GM13977 (cell line): ENCODE measurements at regions not wholly inside any gene's neighbourhood (a gene's known extent, or its start where the extent isn't known, plus 50 kb on each side); places are given as distances from the start of the nearest gene placed in this dataset.

ENCODE experiments used
- DNase-seq: peaks from one replicate; pipeline ENCODE4 v3.0.0; 2012; ENCODE audit warnings: low spot score
- CTCF ChIP-seq: IDR thresholded peaks from 2 replicates; pipeline ENCODE4 v1.5.1; 2012; ENCODE audit warnings: mild to moderate bottlenecking, control low read depth; ENCODE audit not compliant: insufficient read depth; ENCODE audit errors: extremely low read depth, missing control alignments
- in situ Hi-C: fragments of 300-500 bp; cut with MboI; formaldehyde crosslinking; loops from one replicate; pipeline ENCODE4 v1.12.0; 2022; ENCODE audit warnings: low sequenced_read_pairs, low pct_unique_long_range_greater_than_20kb, mixed read lengths, inconsistent platforms; ENCODE audit not compliant: unreplicated experiment

DNA sequence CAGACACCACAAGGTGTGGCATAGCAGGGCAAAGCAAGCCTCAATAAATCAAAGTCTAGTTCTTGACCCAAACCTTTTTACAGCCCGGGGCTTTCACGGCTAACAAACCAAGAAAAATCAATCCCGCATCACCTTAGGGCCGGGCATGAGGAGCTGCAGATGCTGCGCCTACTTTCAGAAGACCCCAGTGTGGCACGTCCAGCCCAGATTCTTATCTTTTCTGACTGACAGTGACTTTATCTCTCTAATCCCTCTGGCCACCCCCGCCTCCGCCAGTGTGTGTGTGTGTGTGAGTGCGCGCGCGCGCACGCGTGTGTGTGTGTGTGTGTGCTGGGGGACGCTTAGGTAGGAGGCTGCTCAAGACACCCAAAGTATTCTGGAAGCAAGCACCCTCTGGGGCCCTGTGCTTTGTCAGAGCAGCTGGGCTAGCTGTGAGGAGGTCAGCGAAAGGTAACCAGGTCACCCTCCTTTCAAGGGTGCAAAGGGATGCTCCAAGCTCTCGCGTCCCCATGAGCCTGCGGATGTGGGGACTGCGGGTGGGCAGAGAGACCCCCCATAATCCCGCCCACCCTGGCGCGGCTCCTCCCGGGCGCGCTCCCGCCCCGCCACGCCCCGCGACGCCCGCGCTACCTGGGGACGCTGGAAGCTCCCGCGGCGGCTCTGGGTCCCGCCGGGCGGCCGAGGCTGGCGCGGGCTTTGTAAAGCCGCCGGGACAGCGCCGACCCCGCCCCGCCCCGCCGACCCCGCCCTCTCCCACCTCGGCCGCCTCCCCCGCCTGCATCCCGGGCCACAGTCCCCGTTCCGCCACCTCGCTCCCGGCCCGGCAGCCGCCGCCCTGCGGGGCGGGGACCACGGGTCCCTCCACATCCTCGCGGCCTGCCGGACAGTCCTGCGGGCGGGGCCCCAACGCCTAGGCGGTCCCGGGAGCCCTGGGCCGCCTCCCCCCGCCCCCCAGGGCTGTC is 57.1 kb upstream of the RHOBTB1 start:
- in situ Hi-C loops, result no loop called here
- TF ChIP-seq CTCF, result no peak
- DNase-seq, result peak; percentile 33

DNA sequence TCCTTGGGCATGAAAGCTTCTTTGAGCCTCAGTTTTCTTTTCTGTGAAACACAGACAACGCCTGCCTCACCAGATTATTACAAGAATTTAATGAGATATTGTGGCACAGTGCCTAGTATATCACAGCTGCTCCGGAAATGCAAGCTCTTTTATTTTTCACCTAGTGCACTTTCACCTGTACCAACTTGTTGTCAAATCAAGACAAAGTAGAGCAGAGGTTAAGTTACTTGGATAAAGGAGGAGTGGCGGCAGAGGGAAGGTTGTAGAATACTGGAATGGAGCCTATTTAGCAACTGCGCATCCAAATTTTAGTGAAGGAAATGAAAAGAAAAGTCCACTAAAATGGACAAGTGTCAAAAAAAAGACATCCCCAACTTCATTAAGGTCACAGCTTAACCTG is 54.9 kb upstream of the RHOBTB1 start:
- in situ Hi-C loops, result no loop called here
- no peak for TF ChIP-seq CTCF
- DNase-seq, result no peak

DNA sequence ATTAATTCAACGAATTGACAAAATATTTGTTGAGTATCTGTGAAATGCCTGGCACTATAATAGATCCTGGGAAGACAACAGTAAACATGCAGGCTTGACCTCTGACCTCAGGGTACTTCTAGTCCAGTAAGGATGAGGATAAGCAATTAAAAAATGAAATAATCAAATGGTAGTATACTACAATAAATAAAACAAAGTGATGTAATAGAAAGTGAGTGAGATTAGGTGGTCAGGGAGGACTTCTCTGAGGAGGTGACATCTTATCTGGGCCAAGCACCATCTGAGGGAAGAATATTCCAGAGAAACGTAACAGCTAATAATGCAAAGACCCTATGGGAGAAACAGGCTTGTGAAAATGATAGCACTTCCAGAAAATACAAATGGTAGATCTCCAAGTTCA is 50.1 kb upstream of the RHOBTB1 start:
- TF ChIP-seq CTCF, result no peak
- no peak for DNase-seq
- in situ Hi-C loops, result no loop called here
